ENCODE measurements at regions not wholly inside any gene's neighbourhood (a gene's known extent, or its start where the extent isn't known, plus 50 kb on each side); places are given as distances from the start of the nearest gene placed in this dataset.
"Not testable (repeated sequence)": the region's sequence is repeated elsewhere in the genome, so short reads cannot be mapped to it uniquely, and the experiment has no call there.

DNA sequence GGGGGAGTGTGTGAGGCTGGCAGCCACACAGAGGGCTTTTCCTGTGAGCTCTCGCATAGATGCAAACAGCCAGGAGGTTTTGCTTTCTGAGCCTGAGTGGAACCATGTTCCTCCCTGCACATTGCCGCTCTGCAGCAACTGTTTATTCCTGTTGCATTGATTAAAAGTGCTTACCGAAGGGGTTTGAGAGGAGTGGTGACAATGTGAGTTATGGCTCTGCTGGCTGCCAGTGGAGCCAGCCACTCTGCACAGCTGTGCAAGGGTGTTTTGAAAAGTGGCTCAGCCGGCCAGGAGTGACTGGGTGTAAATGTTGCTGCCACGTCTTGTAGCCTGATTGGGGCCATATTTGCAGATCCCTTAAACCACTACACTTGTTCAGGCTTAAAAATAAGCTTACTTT is 114.9 kb upstream of the EEF2KMT start:
- DNase-seq (ENCODE audit: low read depth in 2 of 3, low spot score in 1 of 3), result not testable (repeated sequence)

DNA sequence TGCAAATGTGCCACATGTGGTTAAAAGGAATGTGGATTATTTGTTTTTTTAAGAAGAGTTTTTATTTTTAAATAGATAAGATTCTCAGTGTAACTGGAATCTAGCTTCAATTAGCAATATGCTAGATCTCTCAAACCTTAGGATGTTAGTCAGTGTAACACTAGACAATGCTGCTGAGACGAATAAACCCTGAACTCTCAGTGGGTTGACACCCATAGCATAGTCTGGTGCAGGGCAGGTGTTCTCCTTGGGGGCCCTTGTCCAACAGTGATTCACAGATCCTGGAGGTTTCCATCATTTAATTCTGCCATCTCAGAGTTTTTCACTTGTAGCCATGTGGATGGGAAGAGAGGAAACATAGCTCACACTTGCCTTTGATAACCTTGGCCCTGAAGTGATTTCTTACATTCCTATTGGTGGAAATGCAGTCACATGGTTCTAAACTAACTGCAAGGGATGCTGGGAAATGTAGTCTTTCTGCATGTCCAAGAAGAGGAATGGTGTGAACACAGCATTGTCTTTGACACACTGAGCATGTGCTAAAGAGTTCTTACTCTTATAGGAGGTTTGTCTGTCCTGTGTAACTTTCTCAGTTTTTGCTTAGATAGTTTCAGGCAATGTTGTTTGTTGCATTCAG is 110.4 kb upstream of the EEF2KMT start:
- DNase-seq (ENCODE audit: low read depth in 2 of 3, low spot score in 1 of 3), result not testable (repeated sequence)

DNA sequence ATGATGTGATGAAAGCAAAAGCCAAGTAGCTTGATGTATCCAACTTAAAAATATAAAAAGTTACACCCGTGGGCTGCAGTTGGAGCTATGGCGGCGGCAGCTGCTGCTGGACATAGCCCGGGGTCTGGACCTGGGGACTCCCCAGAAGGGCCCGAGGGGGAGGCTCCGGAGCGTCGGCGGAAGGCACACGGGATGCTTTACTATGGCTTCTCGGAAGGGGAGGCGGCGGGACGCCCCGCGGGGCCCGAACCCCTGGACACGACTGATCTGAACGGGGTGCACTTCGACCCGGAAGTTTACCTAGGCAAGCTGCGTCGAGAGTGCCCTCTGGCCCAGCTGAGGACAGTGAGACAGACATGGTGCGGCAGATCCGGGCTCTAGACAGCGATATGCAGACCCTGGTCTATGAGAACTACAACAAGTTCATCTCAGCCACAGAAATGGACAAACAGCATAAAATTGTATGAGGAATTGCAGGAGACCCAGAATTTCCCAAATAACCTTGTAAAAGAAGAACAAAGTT is 109.5 kb upstream of the EEF2KMT start:
- no peak for DNase-seq (ENCODE audit: low read depth in 2 of 3, low spot score in 1 of 3)

DNA sequence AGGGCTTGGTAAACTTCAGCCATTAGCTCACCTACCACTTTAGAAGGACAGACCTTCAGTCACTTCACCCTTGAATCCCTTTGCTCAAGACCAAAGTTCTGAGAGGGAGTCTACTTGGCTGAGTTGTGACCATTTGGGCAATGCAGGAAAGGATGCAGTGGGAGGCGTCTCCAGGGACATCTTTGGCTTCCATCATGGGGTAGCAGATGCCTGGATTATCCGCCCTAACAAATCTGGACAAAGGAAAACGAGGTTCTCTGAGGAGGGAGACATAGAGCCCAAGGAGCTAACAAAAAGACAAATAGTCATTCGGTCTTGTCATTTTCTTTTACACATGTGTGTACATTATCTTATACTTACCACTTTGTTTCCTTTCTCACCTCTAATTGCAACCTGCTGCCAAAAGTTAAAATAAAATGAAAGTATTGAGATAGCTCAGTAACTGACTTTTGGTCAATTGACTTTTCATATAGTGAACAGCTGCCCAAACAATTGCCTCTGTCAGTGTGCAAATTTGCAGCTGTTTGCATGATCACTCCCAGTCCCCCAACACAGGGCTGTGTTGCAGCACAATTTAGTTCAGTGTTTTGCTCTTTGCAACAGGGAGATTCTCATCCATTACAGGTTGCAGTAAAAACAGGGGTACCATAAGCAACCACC is 108.9 kb upstream of the EEF2KMT start:
- DNase-seq (ENCODE audit: low read depth in 2 of 3, low spot score in 1 of 3), result no peak

DNA sequence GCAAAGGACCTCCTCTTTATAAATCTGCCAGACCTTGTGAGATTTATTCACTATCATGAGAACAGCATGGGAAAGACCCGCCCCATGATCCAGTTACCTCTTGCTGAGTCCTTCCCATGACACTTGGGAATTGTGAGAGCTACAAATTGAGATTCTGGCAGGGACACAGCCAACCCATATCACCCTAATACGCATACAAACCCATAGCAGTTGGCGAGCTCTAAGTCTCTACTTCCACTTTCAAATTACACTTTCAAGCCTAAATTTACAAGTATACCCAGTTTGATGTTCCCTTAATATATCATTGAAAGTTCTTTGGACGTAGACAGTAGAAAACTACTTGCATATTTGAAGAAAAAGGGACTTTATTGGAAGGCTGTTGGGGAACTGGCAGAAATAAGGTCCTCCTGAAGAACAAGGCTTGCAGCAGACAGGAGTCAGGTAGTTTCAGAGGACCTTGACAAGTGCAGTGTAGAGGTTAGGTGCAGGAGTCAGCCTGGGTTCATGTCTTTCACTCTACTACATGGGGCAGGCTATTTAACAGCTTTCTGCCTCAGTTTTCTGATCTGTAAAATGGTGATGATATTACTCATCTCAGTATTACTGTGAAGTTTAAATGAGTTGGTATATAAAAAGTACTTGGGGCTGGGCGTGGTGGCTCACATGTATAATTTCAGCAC is 107.9 kb upstream of the EEF2KMT start:
- no peak for DNase-seq (ENCODE audit: low read depth in 2 of 3, low spot score in 1 of 3)

DNA sequence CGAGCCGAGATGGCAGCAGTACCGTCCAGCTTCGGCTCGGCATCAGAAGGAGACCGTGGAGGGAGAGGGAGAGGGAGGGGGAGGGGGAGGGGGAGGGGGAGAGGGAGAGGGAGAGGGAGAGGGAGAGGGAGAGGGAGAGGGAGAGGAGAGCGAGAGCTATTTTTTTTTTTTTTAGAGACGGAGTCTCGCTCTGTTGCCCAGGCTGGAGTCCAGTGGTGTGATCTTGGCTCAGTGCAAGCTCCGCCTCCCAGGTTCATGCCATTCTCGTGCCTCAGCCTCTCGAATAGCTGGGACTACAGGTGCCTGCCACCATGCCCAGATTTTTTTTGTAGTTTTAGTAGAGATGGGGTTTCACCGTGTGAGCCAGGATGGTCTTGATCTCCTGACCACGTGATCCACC is 106.1 kb upstream of the EEF2KMT start:
- not testable (repeated sequence) for DNase-seq (ENCODE audit: low read depth in 2 of 3, low spot score in 1 of 3)

DNA sequence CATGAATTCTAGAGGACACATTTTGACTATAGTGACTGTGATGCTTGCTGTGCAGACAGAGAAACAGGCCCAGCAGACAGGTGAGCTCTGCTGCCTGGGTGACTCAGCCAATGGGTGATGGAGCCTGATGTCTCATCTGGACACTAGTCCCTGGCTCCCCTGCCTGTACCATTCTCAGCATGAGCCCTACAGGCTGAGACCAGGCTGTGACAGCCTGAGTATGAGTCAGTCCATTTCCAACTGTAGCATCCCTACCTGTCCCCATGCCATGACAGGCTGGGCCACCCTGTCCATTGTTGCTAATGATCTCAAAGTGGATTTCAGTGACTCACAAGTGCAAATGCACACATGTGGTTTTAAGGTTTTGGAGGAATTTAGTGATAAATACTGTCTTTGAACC is 102.5 kb upstream of the EEF2KMT start:
- DNase-seq (ENCODE audit: low read depth in 2 of 3, low spot score in 1 of 3), result no peak

DNA sequence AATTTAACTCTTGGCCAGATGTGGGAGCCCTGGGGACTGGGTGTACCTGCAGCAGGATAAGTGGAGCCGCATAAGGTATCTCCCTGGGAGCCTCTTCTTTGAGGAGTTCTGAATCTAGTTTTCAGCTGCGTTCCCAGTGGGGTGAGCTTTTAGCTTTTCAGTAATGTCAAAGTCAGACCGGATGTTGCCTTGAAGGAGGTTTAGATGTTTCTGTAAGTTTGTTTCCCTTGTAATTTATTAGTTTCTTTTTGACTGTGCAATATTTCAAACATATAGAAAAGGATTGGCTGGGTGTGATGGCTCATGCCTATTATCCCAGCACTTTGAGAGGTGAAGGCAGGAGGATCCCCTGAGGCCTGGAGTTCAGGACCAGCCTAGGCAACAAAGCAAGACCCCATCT is 98.6 kb upstream of the EEF2KMT start:
- DNase-seq (ENCODE audit: low read depth in 2 of 3, low spot score in 1 of 3), result no peak

DNA sequence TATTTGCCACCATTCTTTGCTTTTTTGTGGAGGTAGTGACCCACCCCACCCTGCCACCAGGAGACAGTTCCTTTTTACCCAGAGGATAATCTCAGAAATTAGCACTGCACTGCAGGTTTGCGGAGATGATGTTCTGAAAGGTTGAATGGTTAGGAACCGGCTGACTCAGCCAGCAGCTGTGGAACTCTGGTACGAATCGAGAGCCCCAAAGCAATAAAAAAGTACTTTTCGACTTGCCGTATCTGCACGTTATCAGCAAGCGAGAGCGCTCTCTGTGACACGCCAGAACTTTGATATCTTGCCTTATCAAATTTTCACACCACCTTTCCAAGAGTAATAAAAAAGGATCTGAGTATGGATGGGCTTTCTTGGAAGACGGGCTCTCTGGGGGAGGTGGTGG is 96.3 kb upstream of the EEF2KMT start:
- DNase-seq (ENCODE audit: low read depth in 2 of 3, low spot score in 1 of 3), result no peak

DNA sequence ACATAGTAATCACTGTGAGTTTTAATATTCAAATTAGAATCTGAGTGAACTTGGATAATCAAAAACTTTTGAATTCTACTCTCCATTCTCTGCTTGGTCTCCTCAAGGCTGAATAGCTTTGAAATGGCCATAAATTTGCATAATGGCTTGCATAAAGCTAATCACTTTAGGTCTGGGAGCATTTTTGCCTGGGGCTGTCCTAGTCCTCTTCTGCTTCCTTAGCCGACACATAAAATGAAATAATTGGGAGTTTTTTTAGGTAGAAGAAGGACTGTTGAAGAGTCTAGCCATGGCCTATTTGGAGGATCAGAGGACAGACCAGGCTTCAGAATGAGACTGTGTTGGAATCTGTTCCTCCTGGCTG is 91.4 kb upstream of the EEF2KMT start:
- DNase-seq (ENCODE audit: low read depth in 2 of 3, low spot score in 1 of 3), result no peak

DNA sequence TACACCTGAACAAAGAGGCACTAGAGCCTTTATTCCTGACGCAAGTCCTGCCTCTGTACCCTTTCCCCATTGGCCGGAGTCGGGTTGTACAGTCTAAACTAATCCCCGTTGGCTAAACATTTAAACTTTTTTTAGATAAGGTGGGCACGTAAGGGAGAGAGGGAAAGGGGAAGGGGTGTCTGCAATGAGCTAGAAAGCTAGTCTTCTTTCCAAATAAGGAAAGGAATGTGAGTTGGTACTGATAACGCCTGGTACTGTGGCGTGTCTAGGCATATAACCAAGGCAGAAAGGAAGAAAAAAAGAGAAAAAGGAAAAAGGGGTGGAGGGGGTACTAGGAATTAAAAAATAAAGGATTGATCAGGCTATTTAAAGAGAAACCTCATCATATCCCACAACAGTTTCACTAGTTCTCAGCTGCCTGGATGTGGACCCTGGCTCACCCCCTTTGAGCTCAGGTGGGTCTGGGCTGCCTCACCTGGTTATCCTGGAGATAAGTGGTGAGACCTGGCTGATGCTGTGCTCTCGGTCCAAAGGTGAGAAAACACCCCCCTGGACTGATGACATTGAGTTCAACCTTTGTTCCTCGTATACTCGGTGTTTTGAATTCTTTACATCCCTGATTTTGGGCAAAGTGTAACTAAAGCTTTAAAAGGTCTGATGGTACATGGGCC is 90.9 kb upstream of the EEF2KMT start:
- no peak for DNase-seq (ENCODE audit: low read depth in 2 of 3, low spot score in 1 of 3)

DNA sequence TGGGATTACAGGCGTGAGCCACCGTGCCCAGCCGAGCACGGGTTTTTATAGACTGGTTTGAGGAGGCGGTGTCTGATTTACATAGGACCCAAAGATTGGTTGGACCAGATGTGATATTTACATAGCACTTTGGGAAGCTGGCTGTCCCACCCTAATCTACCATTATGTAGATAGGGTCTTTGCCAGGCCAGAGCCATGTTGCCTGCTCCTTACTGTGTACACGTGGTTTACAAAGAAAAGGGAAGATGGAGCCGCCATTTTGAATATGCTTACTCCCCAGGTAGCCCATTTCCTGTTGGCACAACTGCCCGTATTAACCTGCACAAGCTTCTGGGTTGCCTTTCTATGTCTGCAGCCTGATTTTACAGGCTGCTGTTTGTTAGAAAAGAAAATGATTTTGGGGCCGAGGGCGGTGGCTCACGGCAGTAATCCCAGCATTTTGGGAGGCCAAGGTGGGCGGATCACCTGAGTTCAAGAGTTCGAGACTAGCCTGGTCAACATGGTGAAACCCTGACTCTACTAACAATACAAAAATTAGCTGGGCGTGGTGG is 89.9 kb upstream of the EEF2KMT start:
- no peak for DNase-seq (ENCODE audit: low read depth in 2 of 3, low spot score in 1 of 3)

DNA sequence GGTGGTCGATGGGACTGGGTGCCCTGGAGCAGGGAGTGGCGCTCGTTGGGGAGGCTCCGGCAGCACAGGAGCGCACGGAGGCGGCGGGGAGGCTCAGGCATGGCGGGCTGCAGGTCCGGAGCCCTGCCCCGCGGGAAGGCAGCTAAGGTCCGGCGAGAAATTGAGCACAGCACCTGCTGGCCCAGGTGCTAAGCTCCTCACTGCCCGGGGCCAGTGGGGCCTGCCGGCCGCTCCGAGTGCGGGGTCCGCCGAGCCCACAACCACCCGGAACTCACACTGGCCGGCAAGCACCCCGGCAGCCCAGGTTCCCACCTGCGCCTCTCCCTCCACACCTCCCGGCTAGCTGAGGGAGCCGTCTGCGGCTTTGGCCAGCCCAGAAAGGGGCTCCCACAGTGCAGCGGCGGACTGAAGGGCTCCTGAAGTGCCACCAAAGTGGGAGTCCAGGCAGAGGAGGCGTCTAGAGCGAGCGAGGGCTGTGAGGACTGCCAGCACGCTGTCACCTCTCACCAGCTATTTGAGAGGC is 88.8 kb upstream of the EEF2KMT start:
- DNase-seq (ENCODE audit: low read depth in 2 of 3, low spot score in 1 of 3), result no peak

DNA sequence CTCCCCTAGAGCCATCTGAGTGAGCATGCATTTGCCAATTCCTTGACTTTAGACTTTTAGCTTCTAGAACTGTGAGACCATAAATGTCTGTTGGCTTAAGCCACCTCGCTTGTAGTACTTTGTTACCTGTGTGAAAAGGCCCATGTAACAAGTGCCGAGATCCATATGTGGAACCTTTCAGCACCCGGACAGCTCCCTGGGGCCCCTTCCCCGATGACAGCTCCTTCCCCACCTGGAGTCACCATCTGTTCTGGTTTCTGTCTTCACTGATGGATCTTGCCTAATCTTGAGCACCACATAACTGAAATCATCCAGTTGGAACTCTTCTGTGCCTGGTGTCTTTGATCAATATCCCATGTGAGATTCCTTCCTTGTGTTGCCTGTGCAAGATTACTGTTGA is 78.9 kb upstream of the EEF2KMT start:
- no peak for DNase-seq (ENCODE audit: low read depth in 2 of 3, low spot score in 1 of 3)

DNA sequence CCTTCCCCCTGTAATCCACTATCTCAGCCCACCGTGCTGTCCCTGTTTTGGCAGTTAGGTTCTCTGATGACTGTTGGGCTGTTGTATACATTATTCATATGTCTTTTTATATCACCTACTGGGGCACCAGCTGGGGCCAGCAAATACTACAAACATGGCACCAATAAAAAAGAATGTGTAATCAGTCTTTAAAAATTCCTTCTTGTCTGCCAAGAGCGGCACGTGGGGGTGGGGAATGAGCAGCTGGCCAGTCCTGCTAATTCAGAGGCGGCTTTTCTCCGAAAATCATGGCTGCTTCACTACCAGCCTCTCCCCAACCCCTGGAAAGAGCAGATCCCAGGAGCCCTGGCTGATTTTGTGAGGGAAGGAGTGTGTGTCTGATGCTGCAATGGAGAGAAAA is 77.7 kb upstream of the EEF2KMT start:
- DNase-seq (ENCODE audit: low read depth in 2 of 3, low spot score in 1 of 3), result no peak

DNA sequence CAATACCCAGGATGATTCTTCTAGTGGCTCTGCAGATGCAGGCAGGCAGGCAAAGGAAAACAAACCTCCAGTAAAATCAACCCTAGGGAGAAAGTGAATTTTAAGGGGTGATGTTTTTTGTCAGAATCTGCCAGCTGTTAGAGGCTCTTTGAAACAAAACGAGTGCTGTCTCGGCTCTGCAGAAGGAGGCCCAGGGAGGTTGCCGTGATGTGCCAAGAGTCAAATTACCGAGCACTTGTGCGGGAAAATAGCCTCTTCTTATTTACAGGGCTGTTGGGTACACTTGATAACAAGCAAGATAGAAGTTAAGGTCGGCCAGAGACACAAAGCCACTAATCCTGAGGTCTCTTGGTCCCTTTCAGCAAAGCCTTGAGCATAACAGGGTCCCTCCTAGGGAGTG is 68.9 kb upstream of the EEF2KMT start:
- DNase-seq (ENCODE audit: low read depth in 2 of 3, low spot score in 1 of 3), result no peak

DNA sequence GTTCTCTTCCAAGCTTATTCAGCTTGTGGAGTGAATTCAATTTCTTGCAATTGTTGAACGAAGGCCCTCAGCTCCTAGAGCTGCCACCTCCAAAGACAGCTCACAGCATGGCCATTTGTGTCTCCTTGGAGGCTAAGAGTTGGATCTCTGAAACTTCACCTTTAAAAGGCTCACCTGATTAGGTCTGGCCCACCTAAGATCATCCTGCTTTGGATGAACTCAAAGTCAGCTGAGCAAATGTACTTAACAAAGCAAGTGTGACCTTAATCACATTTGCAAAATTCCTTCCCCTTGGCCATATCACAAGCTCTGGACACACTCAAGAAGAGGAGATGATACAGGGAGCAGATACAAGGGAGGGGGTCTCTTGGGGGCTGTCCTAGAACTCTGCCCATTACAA is 67.8 kb upstream of the EEF2KMT start:
- DNase-seq (ENCODE audit: low read depth in 2 of 3, low spot score in 1 of 3), result not testable (repeated sequence)

DNA sequence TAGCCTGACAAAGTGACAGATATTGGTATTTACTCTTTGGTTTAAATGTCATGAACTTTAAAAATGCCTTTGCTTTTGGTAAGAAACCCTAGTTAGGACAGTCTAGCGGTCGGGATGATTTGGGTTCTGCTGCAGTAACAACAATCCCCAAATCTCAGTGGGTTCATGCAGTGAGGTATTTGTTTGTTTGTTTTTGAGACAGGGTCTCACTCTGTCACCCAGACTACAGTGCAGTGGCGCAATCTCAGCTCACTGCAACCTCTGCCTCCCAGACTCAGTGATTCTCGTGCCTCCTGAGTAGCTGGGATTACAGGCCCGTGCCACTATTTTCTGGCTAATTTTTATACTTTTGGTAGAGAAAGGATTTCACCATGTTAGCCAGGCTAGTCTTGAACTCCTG is 65.2 kb upstream of the EEF2KMT start:
- DNase-seq (ENCODE audit: low read depth in 2 of 3, low spot score in 1 of 3), result not testable (repeated sequence)

DNA sequence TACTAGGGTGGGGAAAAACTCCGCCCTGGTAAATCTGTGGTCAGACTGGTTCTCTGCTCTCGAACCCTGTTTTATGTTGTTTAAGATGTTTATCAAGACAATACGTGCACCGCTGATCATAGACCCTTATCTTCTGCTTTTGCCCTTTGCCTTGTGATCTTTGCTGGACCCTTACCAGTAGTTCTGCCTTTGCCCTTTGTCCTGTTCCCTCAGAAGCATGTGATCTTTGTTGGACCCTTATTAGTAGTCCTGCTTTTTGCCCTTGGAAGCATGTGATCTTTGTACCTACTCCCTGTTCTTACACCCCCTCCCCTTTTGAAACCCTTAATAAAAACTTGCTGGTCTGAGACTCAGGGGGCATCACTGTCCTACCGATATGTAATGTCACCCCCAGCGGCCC is 64.3 kb upstream of the EEF2KMT start:
- DNase-seq (ENCODE audit: low read depth in 2 of 3, low spot score in 1 of 3), result not testable (repeated sequence)

DNA sequence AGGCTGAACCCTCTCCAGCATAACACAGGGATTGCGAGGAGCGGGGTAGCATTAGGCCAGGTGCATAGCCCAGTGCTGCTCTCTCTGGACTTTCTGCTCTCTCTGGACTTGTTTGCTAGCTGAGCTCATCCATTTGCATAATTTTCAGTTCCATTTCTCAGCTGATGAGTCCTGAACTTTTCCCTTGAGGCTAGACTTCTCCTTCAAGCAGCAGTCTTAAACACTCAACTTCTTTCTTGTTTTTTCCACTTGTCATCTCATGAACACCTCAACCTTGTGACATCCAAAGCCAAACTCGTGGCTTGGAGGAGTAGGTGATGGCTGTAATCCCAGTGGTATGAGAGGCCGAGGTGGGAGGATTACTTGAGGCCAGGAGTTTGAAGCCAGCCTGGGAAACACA is 62.4 kb upstream of the EEF2KMT start:
- DNase-seq (ENCODE audit: low read depth in 2 of 3, low spot score in 1 of 3), result not testable (repeated sequence)

DNA sequence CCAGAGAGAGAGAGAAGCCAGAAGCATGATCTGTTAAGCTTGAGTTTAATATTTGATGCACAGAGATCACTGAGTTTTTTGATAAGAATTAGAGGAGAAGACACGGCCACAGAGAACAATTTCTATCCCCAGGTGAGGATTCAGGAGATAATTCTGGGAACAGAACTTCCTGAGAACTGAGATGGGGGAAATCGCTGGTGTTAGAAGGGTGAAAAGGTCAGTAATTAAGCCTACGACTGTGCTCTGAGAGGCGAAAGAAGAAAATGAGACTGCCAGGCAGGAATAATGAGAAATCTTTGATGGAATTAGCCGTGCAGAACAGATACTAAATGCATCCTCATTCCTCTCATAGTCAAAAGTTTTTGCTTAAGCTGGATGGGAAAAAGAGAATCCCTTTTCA is 61.9 kb upstream of the EEF2KMT start:
- DNase-seq (ENCODE audit: low read depth in 2 of 3, low spot score in 1 of 3), result not testable (repeated sequence)
